ENCODE measurements at regions not wholly inside any gene's neighbourhood (a gene's known extent, or its start where the extent isn't known, plus 50 kb on each side); places are given as distances from the start of the nearest gene placed in this dataset.
A peak's percentile ranks its signal among the peaks of the same experiment; 100 is the strongest.

DNA sequence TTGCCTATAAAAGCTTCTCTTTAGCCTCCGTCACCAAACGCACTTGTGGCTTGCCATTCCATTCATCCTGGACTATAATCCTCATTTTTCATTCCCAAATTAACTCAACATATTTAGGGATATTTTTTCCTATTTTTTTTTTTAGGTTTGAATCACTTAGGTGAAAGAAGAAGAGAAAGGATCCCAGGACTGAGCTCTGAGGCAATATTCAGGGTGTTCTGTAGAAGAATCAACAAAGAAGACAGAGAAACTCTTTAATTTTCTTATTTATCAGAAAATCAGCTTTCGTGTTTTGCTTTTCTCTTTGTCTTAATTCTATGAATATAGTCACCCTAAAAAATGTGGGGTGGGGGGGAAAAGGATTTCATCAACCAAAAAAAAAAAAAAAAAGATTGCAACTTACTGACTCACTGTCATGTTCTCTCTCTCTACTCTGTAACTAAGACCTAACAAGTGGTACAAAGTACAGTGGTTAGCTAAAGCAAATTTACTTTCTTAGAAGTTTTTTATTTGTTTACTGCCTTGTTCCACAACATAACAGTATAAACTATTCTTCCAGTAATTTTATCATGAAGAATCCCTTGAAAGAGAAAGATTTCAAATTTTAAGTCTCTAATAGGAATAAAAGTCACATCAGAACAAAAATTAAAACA is 272.0 kb downstream of the DHX15 start:
- Mint-ChIP-seq H3K27me3 (peaks cover 6% of the 10 kb centered on the region), H3K4me1 (no peaks in the 10 kb centered on the region), H3K9me3 (peaks cover 0 to 14% of the 10 kb centered on the region in 2 donors), H3K27ac (peak overlapping the region in 1 of 2 donors; percentile 3), H3K4me3 (no peak overlapping the region)
- ATAC-seq (no peak), DNase-seq (no peak)

- Mint-ChIP-seq H3K9me3 (peaks cover 2 to 7% of the 10 kb centered on the region in 2 donors), H3K27me3 (peaks cover 2% of the 10 kb centered on the region), H3K4me3 (no peak overlapping the region), H3K4me1 (no peaks in the 10 kb centered on the region), H3K27ac (no peak overlapping the region)
- no peak for ATAC-seq
- no peak for DNase-seq
These were observed 280.4 kb downstream of the DHX15 start for GRCh38 chr4:24303926-24304325.

DNA sequence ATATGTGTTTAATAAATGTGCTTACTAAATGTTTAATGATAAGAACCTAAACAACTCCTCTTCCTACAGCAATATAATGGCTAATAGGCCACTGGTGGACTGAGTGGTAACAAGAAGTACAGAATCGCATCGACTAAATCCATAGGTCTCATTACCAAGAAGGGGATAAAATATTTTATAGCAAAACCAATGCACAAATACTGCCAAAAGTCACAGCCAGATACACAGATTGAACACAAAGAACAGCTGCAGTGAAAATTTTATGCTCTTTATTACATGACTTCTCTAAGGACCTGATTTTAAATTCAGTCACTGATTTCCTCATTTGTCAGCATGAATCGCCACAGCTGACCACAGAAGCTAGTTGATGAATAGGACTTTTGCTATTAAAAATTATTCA is 285.4 kb downstream of the DHX15 start:
- no peaks in the 10 kb centered on the region for H3K27me3 Mint-ChIP-seq
- no peak overlapping the region for H3K27ac Mint-ChIP-seq
- no peaks in the 10 kb centered on the region for H3K4me1 Mint-ChIP-seq
- DNase-seq (no peak), ATAC-seq (no peak)
- H3K4me3 Mint-ChIP-seq: no peak overlapping the region
- peaks cover 0 to 4% of the 10 kb centered on the region in 2 donors for H3K9me3 Mint-ChIP-seq

DNA sequence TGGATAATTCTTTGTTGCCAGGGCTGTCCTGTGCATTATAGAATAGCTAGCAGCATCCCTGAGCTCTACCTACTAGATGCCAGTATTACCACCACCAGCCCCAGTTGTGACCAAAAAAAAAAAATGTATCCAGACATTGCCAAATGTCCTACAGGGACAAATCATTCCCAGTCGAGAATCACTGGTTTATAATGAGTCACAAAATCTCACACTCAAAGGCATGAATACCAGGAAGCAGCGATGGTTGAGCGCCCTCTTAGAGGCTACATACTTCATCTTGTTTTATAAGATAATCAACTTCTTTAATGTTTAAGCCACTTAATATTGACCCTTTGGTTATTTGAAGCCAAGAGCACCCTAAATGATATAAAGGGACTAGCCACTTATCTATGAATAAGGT is 297.3 kb downstream of the DHX15 start:
- Mint-ChIP-seq H3K9me3 (peaks cover 14 to 17% of the 10 kb centered on the region in 2 donors), H3K27ac (no peak overlapping the region), H3K4me3 (no peak overlapping the region), H3K4me1 (no peaks in the 10 kb centered on the region), H3K27me3 (no peaks in the 10 kb centered on the region)
- DNase-seq (no peak), ATAC-seq (no peak)

GRCh38 chr4:24285759-24286158 is 298.6 kb downstream of the DHX15 start:
- Mint-ChIP-seq H3K27ac (no peak overlapping the region), H3K9me3 (peaks cover 7 to 10% of the 10 kb centered on the region in 2 donors)
- no peak for ATAC-seq

DNA sequence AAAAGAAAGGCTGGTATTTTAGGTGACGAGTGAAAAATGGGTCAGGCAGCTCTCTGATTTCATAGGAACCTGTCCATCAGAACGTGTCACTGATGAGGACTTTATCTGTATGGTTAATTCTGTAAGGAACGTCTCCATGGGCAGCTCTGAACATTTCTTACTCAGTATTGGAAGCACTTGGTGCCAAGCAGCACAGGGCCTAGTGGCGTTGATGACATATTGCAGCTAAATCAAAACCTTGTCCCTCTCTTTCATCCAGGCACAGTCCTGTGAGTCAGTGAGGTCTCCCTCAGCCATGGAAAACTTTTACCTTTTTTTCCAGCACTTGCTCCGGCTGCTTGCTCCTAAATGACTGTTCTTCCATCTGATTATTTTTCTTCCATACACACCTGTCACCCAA is 301.9 kb downstream of the DHX15 start:
- no peak for DNase-seq
- Mint-ChIP-seq H3K27me3 (no peaks in the 10 kb centered on the region), H3K4me3 (no peak overlapping the region), H3K4me1 (no peaks in the 10 kb centered on the region), H3K9me3 (peaks cover 0 to 6% of the 10 kb centered on the region in 2 donors), H3K27ac (no peak overlapping the region)
- ATAC-seq: no peak

More at GRCh38 chr4:24285759-24286158, 298.6 kb downstream of the DHX15 start:
- DNase-seq: no peak
- Mint-ChIP-seq H3K4me3 (no peak overlapping the region), H3K27me3 (no peaks in the 10 kb centered on the region), H3K4me1 (no peaks in the 10 kb centered on the region)

DNA sequence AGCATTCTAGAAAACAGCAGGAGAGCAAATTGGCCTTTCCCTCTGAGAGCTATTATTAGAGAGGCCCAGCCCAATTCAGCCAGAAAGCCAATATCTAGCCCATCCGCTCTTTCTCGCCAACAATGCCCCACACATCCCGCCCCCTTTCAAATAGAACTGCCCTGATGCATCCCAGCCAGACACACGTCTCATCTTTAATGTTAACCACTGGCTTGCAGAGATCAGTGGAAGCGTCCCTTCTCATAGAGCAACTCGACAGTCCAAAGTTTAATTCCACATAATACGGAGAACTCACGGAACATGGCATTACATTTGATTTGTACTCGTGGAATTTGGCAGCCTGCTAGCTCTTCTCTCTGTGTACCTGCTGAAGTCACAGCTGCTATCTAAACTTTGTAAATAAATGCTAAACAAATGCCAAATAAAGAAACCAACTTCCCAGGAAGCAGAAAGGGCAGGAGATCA is 304.4 kb downstream of the DHX15 start:
- DNase-seq: no peak
- Mint-ChIP-seq H3K4me3 (no peak overlapping the region), H3K9me3 (peaks cover 0 to 6% of the 10 kb centered on the region in 2 donors), H3K27ac (peak overlapping the region in 1 of 2 donors; percentile 84), H3K4me1 (no peaks in the 10 kb centered on the region), H3K27me3 (no peaks in the 10 kb centered on the region)
- no peak for ATAC-seq

DNA sequence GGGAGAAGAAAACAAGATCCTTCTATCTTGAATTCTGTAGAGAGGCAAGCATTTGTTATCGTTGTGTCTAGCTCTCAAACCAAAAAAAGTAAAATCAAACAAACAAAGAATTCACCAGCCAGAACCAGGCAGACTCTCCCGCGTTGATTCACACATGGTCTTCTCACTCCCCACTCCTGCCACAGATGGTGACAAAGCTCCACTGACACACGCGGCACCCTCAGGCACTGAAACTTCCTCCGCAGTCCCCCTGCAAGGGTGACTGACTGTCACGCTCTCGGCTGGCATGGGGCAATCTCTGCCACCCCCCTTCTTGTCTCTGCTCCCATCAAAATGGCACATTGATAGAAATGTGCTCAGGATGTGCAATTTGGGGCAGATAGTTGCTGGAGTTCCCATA is 304.9 kb downstream of the DHX15 start:
- Mint-ChIP-seq H3K9me3 (peaks cover 0 to 6% of the 10 kb centered on the region in 2 donors), H3K27me3 (no peaks in the 10 kb centered on the region), H3K4me1 (no peaks in the 10 kb centered on the region), H3K27ac (no peak overlapping the region), H3K4me3 (no peak overlapping the region)
- DNase-seq: no peak
- no peak for ATAC-seq

DNA sequence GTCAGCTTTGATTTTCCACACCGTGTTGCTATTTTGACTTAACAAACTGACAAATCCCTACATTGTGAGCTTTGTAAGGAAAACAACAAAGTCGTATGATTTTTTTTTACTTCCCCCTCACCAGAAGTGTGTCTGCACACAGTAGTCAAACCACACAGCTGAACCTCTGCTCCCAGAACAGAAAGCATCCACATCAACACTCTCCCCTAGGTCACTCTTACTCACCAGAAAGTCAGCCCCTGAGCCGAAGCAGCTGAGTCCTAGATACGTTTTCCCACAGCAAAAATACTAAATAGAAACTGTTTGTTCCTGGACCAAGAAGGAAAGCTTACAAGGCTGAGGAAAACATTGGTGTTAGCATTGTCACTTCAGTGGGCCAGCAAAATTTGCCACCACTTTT is 305.7 kb downstream of the DHX15 start:
- DNase-seq (no peak), ATAC-seq (no peak)
- Mint-ChIP-seq H3K4me1 (no peaks in the 10 kb centered on the region), H3K9me3 (peaks cover 0 to 6% of the 10 kb centered on the region in 2 donors), H3K27ac (no peak overlapping the region), H3K4me3 (no peak overlapping the region), H3K27me3 (no peaks in the 10 kb centered on the region)

DNA sequence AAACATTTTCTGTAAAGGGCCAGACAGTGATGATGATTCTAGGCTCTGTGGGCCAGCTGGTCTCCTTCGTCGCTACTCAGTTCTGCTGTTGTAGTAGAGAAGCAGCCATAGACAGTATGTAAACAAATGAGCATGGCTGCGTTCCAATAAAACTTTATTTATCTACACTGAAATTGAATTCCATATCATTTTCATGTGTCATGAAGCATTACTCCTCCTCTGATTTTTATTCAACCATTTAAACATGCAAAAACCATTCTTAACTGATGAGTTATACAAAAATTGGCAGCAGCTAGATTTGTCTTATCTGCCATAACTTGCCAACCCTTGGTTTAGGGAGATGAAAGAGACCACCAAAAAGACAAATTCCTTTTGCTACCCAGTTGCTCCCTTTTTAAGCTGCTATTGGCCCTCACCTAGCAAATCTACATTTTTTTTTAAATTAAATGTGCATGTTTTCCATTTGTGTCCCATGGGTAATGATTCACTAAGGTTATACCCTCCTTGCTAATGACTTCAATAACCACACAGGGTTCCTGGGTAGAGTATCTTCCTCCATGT is 309.9 kb downstream of the DHX15 start:
- no peak overlapping the region for H3K4me3 Mint-ChIP-seq
- no peaks in the 10 kb centered on the region for H3K4me1 Mint-ChIP-seq
- H3K9me3 Mint-ChIP-seq: no peaks in the 10 kb centered on the region
- no peak for ATAC-seq
- H3K27me3 Mint-ChIP-seq: no peaks in the 10 kb centered on the region
- DNase-seq: no peak
- H3K27ac Mint-ChIP-seq: no peak overlapping the region

- Mint-ChIP-seq H3K9me3 (no peaks in the 10 kb centered on the region), H3K27me3 (no peaks in the 10 kb centered on the region), H3K4me1 (no peaks in the 10 kb centered on the region), H3K27ac (no peak overlapping the region), H3K4me3 (no peak overlapping the region)
- DNase-seq (no peak), ATAC-seq (no peak)
These were observed 311.2 kb downstream of the DHX15 start for GRCh38 chr4:24273136-24273535.

DNA sequence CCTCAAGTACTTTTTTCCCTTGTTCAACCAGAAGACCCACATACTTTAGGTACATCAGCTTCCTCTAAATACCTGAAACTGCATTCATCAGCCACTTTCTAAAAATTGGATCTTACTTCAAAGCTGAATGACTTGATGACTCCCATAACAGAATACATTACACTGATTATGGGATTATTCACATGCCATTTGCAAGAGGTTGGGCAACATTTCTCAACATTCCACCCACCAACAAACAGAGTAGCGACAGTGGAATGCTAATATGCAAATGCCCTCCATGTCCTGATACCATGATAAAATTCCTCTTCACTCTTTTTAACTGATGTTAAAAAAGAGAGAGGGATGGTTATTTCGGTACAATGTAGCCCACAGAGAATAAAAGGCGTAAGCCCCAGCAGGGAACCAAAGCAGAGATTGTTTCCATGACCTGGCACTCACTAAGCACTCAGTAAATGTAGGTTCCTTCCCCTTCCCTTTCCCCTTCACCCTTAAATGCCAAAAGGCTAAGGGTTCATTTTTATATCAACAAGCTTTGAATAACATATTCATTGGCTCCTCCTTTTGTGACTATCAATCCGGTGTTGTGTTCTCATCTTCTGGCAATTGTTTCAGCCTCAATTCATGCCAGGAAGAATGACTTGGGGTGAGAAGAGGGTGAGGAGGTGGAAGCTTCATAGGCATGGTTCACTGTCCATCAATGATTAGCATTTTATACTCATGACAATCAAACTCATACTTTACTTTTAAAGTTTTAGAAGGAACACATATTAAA is 317.2 kb downstream of the DHX15 start:
- ATAC-seq: no peak

DNA sequence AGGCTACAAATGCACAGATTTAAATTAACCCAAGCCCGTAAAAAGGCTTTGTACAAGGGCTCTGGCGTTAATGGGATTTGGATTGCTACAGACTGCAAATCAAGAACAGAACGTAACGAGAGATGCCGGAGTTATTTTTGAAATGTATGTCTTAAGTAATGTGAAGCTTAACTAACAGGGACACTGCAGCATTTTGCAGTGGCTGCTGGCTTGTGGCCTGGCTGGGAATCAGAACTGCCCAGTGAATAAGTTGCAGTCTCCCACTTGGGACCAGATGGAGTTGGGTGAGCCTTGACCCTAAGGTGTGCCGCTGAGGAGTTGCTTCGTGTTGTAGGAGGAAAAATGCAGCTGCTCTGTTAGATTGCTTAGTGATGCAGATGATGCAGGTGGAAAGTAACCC is 318.4 kb downstream of the DHX15 start:
- H3K9me3 Mint-ChIP-seq: peaks cover 0 to 12% of the 10 kb centered on the region in 2 donors
- no peaks in the 10 kb centered on the region for H3K4me1 Mint-ChIP-seq
- DNase-seq (no peak), ATAC-seq (no peak)
- no peak overlapping the region for H3K4me3 Mint-ChIP-seq
- no peak overlapping the region for H3K27ac Mint-ChIP-seq
- H3K27me3 Mint-ChIP-seq: peaks cover 12% of the 10 kb centered on the region

More for the DNA sequence above, 317.2 kb downstream of the DHX15 start:
- H3K27ac Mint-ChIP-seq: no peak overlapping the region
- H3K27me3 Mint-ChIP-seq: peaks cover 12% of the 10 kb centered on the region
- peaks cover 0 to 12% of the 10 kb centered on the region in 2 donors for H3K9me3 Mint-ChIP-seq
- no peak overlapping the region for H3K4me3 Mint-ChIP-seq
- DNase-seq: no peak
- no peaks in the 10 kb centered on the region for H3K4me1 Mint-ChIP-seq

DNA sequence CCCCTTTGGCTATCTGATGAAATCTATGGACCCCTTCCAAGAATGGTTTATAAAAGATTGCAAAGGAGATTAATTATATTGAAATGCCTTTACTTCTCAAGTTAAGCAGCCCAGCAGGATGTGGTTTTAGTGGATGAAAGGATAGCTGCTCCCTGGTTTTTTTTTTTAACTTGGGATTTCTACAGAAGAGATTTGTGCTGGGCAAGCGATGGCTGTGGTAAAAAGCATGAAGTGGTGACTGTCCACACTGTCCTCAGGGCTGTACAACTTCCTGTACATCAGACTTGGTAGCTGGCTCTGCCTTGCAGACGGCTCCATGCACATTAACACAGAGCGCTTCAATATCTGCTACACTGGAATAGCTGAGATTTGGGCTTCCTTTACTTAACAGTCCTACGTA is 321.7 kb downstream of the DHX15 start:
- Mint-ChIP-seq H3K27me3 (peaks cover 12% of the 10 kb centered on the region), H3K4me1 (no peaks in the 10 kb centered on the region), H3K27ac (no peak overlapping the region), H3K9me3 (peaks cover 0 to 12% of the 10 kb centered on the region in 2 donors), H3K4me3 (no peak overlapping the region)
- ATAC-seq (no peak), DNase-seq (no peak)

DNA sequence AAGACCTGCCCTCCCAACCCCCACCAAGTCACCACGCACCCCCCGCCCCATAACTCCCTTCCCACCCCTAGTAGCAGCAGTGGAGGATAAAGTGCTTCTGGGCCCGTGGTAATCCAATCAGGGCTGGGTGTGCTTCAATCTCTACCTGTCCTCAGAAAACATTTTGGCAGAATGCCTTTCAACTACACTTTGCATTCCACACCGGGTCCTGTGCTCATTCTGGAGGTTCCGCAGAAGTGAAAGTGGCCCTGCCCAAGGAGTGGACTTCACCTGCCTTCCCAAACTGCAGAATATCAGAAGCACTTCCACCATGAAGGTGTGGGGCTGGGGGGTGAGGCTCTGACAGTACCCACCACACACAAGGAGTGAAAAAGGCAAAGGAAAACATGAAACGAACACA is 322.3 kb downstream of the DHX15 start:
- Mint-ChIP-seq H3K27ac (no peak overlapping the region), H3K4me3 (no peak overlapping the region), H3K9me3 (peaks cover 0 to 12% of the 10 kb centered on the region in 2 donors), H3K4me1 (no peaks in the 10 kb centered on the region), H3K27me3 (peaks cover 12% of the 10 kb centered on the region)
- ATAC-seq: no peak
- DNase-seq: no peak

GRCh38 chr4:24260923-24261564 is 323.3 kb downstream of the DHX15 start:
- H3K27me3 Mint-ChIP-seq: peaks cover 8% of the 10 kb centered on the region

More at GRCh38 chr4:24260923-24261564, 323.3 kb downstream of the DHX15 start:
- Mint-ChIP-seq H3K4me3 (no peak overlapping the region), H3K27ac (no peak overlapping the region), H3K9me3 (peaks cover 0 to 7% of the 10 kb centered on the region in 2 donors), H3K4me1 (no peaks in the 10 kb centered on the region)
- no peak for DNase-seq
- no peak for ATAC-seq

Measured in stimulated activated naive CD8-positive, alpha-beta T cell treated with anti-CD3 and anti-CD28 coated beads, Interleukin-15, amount 100 ng/mL, for 72 hours (primary cell).